Fibroblast of pulmonary artery (primary cell): ENCODE measurements at regions not wholly inside any gene's neighbourhood (a gene's known extent, or its start where the extent isn't known, plus 50 kb on each side); places are given as distances from the start of the nearest gene placed in this dataset.

Source experiments
- DNase-seq: peaks from one replicate; pipeline ENCODE4 v3.0.0-alpha.2; 2010; ENCODE audit warnings: low read depth
- H3K4me3 ChIP-seq: replicated peaks from 2 replicates; pipeline ENCODE4 v1.5.1; 2011; ENCODE audit warnings: low read depth, mild to moderate bottlenecking, control low read depth, low read length, moderate library complexity
- TF ChIP-seq, protein P1 (sequence below): IDR thresholded peaks from 2 replicates; pipeline ENCODE4 v1.5.1; 2011; ENCODE audit warnings: mild to moderate bottlenecking, control low read depth, low read length, inconsistent platforms; ENCODE audit errors: missing control alignments

DNA sequence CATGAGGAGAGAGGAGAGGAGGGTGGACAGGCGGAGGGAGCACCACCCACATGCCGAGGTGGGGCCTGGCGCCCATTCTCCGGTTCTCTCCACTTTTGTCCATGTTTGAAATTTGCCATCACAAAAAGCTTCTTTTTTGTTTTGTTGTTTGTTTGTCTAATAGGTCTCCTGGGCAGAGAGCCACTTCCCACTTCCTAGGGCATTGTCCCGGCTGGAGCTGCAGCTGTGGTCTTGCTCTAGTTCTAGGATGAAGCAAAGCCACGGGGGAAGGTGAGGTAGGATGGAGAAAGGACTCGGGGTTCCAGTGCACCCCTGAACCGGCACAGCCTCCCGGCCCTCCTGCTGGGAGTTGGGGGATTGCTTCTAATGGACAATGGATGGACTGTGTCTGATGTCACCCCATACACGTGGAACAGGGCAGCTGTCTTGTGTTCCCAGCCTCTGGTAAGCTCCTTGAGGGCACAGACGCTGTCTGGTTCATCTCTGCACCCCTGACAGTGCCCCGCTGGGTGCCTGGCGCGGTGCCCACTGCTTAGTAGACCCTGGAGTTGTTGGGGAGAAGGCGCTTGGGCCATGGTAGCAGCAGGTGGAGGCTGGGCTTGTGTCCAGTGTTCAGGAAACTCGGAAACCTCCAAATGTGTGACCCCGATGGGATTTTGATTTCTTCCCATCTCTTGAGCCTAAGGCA, 278.4 kb downstream of the NDUFA10 start:
- TF ChIP-seq, protein P1, sequence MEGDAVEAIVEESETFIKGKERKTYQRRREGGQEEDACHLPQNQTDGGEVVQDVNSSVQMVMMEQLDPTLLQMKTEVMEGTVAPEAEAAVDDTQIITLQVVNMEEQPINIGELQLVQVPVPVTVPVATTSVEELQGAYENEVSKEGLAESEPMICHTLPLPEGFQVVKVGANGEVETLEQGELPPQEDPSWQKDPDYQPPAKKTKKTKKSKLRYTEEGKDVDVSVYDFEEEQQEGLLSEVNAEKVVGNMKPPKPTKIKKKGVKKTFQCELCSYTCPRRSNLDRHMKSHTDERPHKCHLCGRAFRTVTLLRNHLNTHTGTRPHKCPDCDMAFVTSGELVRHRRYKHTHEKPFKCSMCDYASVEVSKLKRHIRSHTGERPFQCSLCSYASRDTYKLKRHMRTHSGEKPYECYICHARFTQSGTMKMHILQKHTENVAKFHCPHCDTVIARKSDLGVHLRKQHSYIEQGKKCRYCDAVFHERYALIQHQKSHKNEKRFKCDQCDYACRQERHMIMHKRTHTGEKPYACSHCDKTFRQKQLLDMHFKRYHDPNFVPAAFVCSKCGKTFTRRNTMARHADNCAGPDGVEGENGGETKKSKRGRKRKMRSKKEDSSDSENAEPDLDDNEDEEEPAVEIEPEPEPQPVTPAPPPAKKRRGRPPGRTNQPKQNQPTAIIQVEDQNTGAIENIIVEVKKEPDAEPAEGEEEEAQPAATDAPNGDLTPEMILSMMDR, result no peak
- DNase-seq, result no peak
- no peak overlapping the region for H3K4me3 ChIP-seq

DNA sequence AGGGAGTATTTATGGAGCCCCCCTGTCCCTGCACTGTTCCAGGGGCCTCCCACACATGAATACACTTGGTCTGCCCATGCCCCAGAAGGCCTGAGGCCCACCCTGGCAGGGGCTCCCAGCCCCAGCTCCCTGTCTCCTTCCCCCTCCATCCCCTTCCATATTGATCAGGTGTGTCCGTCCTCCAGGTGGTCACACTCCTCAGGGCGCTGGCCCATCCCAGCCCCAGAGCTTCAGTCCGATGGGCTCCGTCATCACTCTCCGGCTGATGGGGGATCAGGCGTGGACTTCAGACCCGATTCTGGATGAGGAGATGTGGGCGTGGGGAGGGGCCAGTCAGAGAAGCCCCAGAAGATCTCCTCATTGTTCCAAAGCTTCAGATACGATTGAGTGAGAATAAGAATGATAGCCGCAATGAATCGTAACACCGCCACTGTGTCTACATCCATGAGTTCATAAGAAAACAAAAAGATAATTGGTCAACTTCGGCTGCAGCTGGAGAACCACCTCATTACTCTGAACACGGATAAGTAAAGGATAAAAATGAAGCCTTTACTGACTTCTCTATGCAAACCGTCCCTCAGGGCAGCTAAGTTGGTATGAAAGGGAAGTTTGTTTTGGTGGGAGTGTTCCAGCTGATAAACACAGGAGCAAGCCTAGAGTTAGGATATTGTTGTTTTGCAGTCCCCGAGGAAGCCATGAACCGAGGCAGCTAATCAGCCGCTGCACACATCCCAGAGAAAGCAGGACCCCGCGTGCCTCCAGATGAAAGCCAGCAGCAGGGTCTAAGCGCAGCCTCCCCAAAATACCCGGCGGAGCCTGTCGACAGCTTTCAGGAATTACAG, 279.5 kb downstream of the NDUFA10 start:
- TF ChIP-seq, protein P1, result no peak
- DNase-seq, result no peak
- no peak overlapping the region for H3K4me3 ChIP-seq

DNA sequence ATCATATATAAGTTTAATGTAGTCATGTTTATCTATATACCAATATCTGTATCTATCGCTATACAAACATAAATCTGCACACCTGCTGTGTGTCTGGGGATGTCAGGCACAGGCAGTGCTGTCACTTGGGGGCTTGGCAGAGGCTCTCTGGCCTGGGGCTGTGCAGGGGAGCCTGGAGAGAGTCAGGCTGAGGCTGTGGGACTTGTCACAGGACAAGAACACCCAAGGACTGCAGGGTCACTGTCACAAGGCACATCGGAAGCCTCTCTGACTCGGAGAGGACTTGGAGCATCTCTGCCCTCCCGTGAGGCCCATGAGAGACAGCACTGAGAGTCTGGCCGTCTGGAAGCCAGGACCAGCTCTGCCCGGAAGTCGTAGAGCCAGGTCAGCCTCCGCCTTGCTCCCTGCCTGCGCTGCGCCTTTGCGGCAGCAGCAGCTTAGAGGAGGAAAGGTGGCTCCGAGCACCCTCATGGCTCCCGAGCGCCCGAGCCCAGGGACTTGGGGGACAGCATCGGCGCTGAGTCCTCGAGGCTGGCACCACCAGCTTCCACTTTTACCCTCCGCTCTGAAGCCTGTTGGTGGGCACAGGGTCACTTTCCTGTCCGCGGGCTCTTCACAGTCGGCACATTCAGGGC, 280.3 kb downstream of the NDUFA10 start:
- H3K4me3 ChIP-seq, result no peak overlapping the region
- DNase-seq, result no peak
- TF ChIP-seq, protein P1, result no peak

DNA sequence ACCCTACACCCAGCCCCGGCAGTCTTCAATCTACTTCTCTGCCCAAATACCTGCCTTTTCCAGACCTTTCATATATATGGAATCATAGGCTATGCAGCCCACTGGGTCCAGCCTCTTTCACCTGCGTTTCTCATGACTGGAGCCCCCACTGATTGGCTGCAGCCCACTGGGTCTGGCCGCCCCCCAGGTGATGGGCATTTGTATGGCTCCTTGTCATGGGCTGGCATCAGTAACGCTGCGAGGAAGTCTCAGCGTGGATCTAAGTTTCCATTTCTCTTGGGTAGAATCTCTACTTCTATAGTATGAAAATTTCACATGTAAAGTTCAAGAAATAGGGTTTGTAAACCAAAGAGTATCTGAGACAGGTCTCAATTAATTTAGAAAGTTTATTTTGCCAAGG, 281.9 kb downstream of the NDUFA10 start:
- DNase-seq, result no peak

DNA sequence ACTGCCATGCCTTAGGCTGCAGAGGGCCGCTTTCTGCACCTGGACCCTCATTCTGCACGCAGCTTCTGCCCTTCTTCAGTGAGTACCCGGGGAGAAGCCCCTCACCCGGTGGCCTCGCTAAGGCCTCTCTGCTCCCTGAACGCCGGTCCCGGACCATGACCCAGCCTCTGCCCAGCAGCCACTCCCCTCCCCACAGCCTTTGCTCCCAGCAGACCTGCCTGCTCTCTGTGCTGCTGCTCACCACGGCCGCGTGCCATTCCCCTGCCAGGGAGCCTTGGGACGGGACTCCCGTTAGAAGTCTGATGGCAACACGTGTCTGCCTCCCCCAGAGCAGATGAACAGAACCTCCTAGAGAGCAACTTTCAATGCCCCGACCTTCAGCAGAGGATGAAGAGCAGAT, 282.8 kb downstream of the NDUFA10 start:
- no peak overlapping the region for H3K4me3 ChIP-seq
- no peak for DNase-seq
- TF ChIP-seq, protein P1, result no peak

More for the DNA sequence above, 281.9 kb downstream of the NDUFA10 start:
- no peak overlapping the region for H3K4me3 ChIP-seq
- TF ChIP-seq, protein P1, result no peak

DNA sequence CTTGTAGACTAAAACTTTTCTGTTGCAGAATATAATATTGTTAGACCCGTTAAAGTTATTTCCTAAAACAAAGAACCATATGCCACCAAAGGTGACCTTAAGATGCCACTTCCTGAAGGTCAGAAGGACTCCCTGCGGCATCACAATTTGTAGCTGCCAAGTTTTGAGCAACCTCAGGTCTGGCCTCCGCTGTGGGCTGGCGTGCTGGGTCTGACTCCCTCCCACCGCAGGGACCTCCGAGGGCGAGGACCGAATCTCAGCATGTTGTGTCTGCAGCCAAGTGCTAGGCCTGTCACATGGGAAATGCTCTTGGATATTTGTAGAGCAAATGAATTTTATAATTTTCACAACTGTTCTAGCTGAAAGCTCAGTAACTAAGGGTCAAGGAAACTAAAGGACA, 285.9 kb downstream of the NDUFA10 start:
- TF ChIP-seq, protein P1, result no peak
- DNase-seq, result no peak
- H3K4me3 ChIP-seq, result no peak overlapping the region
